Right lobe of liver (tissue), 4 donors: ENCODE measurements at regions not wholly inside any gene's neighbourhood (a gene's known extent, or its start where the extent isn't known, plus 50 kb on each side); places are given as distances from the start of the nearest gene placed in this dataset.

ENCODE experiments used
- CTCF ChIP-seq, 4 donors: fragments of 200-600 bp in 3 of 4; fragments of 450-650 bp in 1 of 4; IDR thresholded peaks; one replicate each; pipeline versions ENCODE4 v1.5.1 to v1.8.0; 2016 to 2022; ENCODE audit warnings: antibody characterized with exemption in 4 of 4, mild to moderate bottlenecking in 2 of 4
- POLR2A ChIP-seq: fragments of 450-650 bp; IDR thresholded peaks from one replicate; pipeline ENCODE4 v1.6.1; 2017; ENCODE audit warnings: antibody characterized with exemption, mild to moderate bottlenecking
- donor health status: DM: no; HTN: no; CAD: no.
- donor health status: DM: no; HTN: no; CAD: no.
- donor health status: DM: no; HTN: yes; CAD: no.

DNA sequence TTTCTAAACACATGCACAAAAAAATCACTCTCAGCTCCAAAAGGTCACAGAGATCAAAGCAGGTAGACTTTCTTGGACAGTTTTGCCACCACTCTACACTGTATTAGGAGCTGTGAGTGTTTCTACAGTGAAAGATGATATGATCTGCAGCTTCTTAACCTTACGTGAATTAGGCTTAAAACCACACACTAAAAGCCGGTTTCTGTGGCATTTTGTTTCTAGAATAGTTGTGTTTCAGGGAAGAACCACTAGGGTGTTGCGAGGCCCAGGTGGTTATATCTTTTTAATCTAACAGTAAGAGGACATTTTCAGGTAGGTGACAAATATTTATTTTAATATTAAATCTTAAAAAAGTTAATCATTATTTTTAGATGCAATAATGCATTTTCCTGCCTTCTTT lies 216.4 kb downstream of the KLF5 start:
- TF ChIP-seq CTCF (IDR thresholded peaks at IDR 0.05) (no peak), POLR2A (no peak)
